ENCODE measurements at regions not wholly inside any gene's neighbourhood (a gene's known extent, or its start where the extent isn't known, plus 50 kb on each side); places are given as distances from the start of the nearest gene placed in this dataset.

DNA sequence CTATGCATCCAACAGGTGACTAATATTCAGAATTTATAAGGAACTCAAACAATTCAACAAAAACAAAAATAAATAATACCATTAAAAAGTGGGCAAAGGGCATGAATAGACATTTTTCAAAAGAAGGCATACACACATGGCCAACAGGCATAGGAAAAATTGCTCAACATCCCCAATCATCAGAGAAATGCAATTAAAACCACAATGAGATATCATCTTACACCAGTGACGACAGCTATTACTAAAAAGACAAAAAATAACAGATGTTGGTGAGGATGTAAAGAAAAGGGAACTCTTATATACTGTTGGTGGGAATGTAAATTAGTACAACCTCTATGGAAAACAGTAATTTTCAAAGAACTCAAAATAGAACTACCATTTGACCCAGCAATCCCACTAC lies 250.4 kb upstream of the N4BP1 start:
- H3K4me2 ChIP-seq (ENCODE audit: low read depth, low read length), result no peak overlapping the region
- no peak overlapping the region for H2AFZ ChIP-seq (ENCODE audit: low read length)
- no peaks in the 10 kb centered on the region for H3F3A ChIP-seq (ENCODE audit: insufficient read depth, low read length)
- TF ChIP-seq EZH2 (optimal IDR thresholded peaks at IDR 0.05; ENCODE audit: low read depth, low read length), result no peak
- TF ChIP-seq, protein P1, sequence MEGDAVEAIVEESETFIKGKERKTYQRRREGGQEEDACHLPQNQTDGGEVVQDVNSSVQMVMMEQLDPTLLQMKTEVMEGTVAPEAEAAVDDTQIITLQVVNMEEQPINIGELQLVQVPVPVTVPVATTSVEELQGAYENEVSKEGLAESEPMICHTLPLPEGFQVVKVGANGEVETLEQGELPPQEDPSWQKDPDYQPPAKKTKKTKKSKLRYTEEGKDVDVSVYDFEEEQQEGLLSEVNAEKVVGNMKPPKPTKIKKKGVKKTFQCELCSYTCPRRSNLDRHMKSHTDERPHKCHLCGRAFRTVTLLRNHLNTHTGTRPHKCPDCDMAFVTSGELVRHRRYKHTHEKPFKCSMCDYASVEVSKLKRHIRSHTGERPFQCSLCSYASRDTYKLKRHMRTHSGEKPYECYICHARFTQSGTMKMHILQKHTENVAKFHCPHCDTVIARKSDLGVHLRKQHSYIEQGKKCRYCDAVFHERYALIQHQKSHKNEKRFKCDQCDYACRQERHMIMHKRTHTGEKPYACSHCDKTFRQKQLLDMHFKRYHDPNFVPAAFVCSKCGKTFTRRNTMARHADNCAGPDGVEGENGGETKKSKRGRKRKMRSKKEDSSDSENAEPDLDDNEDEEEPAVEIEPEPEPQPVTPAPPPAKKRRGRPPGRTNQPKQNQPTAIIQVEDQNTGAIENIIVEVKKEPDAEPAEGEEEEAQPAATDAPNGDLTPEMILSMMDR (IDR thresholded peaks at IDR 0.05; ENCODE audit: low read length), result no peak
- TF ChIP-seq EZH2phosphoT487 (IDR thresholded peaks at IDR 0.05; ENCODE audit: low read length), result no peak
- H3K9me3 ChIP-seq (replicated peaks; ENCODE audit: insufficient read depth, low read length), result no peaks in the 10 kb centered on the region
- H3K4me1 ChIP-seq (ENCODE audit: low read length), result no peaks in the 10 kb centered on the region
- DNase-seq, result no peak
- H3K27me3 ChIP-seq (replicated peaks; ENCODE audit: insufficient read depth, low read length), result no peaks in the 10 kb centered on the region
- no peaks in the 10 kb centered on the region for H4K20me1 ChIP-seq (ENCODE audit: insufficient read depth, low read length)
- H3K9me2 ChIP-seq (replicated peaks; ENCODE audit: insufficient read depth, low read length), result no peaks in the 10 kb centered on the region
- H3K36me3 ChIP-seq (replicated peaks; ENCODE audit: insufficient read depth, low read length), result no peaks in the 10 kb centered on the region
- no peak overlapping the region for H3K4me3 ChIP-seq (ENCODE audit: low read length)
- H3K9ac ChIP-seq (ENCODE audit: low read length), result no peak overlapping the region
- no peak overlapping the region for H3K27ac ChIP-seq (ENCODE audit: low read length)
- no peaks in the 10 kb centered on the region for H3K79me2 ChIP-seq (ENCODE audit: low read length)

DNA sequence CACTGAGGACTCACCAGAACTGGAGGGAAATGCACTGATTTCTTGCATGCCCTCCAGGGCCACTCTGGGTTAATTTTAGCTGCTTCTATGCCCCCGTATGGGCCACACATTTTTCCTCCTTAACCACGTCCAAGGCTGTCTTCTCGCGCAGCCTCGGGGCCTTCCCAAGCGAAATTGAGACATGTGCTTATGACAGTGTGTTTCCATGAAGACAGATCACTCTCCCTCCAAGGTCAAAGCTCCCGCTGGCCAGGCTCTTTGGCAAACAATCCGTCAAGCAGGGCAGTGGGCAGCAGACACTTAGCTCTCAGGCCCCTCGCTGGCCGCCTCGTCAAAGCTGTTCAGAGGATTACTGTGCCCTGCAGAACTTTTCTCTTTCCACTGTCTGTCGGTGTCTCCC lies 243.0 kb upstream of the N4BP1 start:
- no peak overlapping the region for H3K9ac ChIP-seq (ENCODE audit: low read length)
- no peaks in the 10 kb centered on the region for H3K36me3 ChIP-seq (replicated peaks; ENCODE audit: insufficient read depth, low read length)
- TF ChIP-seq EZH2 (optimal IDR thresholded peaks at IDR 0.05; ENCODE audit: low read depth, low read length), result no peak
- TF ChIP-seq, protein P1 (IDR thresholded peaks at IDR 0.05; ENCODE audit: low read length), result no peak
- no peak for TF ChIP-seq EZH2phosphoT487 (IDR thresholded peaks at IDR 0.05; ENCODE audit: low read length)
- no peaks in the 10 kb centered on the region for H3K9me3 ChIP-seq (replicated peaks; ENCODE audit: insufficient read depth, low read length)
- no peak overlapping the region for H3K4me3 ChIP-seq (ENCODE audit: low read length)
- H2AFZ ChIP-seq (ENCODE audit: low read length), result no peak overlapping the region
- no peaks in the 10 kb centered on the region for H3F3A ChIP-seq (ENCODE audit: insufficient read depth, low read length)
- no peaks in the 10 kb centered on the region for H3K9me2 ChIP-seq (replicated peaks; ENCODE audit: insufficient read depth, low read length)
- DNase-seq, result no peak
- no peaks in the 10 kb centered on the region for H4K20me1 ChIP-seq (ENCODE audit: insufficient read depth, low read length)
- no peak overlapping the region for H3K27ac ChIP-seq (ENCODE audit: low read length)
- H3K4me2 ChIP-seq (ENCODE audit: low read depth, low read length), result no peak overlapping the region
- no peaks in the 10 kb centered on the region for H3K4me1 ChIP-seq (ENCODE audit: low read length)
- H3K79me2 ChIP-seq (ENCODE audit: low read length), result no peaks in the 10 kb centered on the region
- no peaks in the 10 kb centered on the region for H3K27me3 ChIP-seq (replicated peaks; ENCODE audit: insufficient read depth, low read length)

DNA sequence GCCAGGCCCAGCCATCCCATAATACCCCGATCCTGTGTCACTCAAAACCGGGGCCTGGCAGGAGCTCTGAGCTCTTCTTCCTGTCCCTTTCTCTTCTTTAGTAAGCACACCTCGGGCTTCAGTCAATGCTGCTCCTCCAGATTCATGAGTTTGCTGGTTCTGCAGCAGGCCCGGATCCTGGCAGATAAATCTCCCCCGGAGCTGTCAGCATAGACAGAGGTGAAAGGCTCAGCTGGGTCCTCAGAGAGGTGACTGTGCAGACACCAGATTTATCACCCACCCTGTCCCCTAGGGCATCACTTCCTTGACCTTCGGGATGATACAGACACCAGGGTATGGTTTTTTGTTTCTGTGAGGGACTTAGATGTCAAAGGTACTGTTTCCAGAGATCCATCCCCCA lies 242.5 kb upstream of the N4BP1 start:
- H3K79me2 ChIP-seq (ENCODE audit: low read length), result no peaks in the 10 kb centered on the region
- no peaks in the 10 kb centered on the region for H3K36me3 ChIP-seq (replicated peaks; ENCODE audit: insufficient read depth, low read length)
- TF ChIP-seq, protein P1 (IDR thresholded peaks at IDR 0.05; ENCODE audit: low read length), result no peak
- TF ChIP-seq EZH2 (optimal IDR thresholded peaks at IDR 0.05; ENCODE audit: low read depth, low read length) (no peak), EZH2phosphoT487 (IDR thresholded peaks at IDR 0.05; ENCODE audit: low read length) (no peak)
- no peak for DNase-seq
- H3F3A ChIP-seq (ENCODE audit: insufficient read depth, low read length), result no peaks in the 10 kb centered on the region
- no peak overlapping the region for H3K27ac ChIP-seq (ENCODE audit: low read length)
- no peak overlapping the region for H3K9ac ChIP-seq (ENCODE audit: low read length)
- no peaks in the 10 kb centered on the region for H3K9me2 ChIP-seq (replicated peaks; ENCODE audit: insufficient read depth, low read length)
- no peaks in the 10 kb centered on the region for H3K9me3 ChIP-seq (replicated peaks; ENCODE audit: insufficient read depth, low read length)
- no peaks in the 10 kb centered on the region for H3K27me3 ChIP-seq (replicated peaks; ENCODE audit: insufficient read depth, low read length)
- H3K4me1 ChIP-seq (ENCODE audit: low read length), result no peaks in the 10 kb centered on the region
- no peak overlapping the region for H3K4me3 ChIP-seq (ENCODE audit: low read length)
- no peaks in the 10 kb centered on the region for H4K20me1 ChIP-seq (ENCODE audit: insufficient read depth, low read length)
- no peak overlapping the region for H2AFZ ChIP-seq (ENCODE audit: low read length)
- no peak overlapping the region for H3K4me2 ChIP-seq (ENCODE audit: low read depth, low read length)
